SK-MEL-5 (cell line): ENCODE measurements at regions not wholly inside any gene's neighbourhood (a gene's known extent, or its start where the extent isn't known, plus 50 kb on each side); places are given as distances from the start of the nearest gene placed in this dataset.

Source experiments
- DNase-seq: peaks from one replicate; pipeline ENCODE4 v3.0.0-alpha.2; 2016; ENCODE audit warnings: low read depth, low spot score
- in situ Hi-C: cut with HindIII; loops from 2 replicates; pipeline ENCODE4 v1.10.0; 2016; ENCODE audit warnings: low sequenced_read_pairs, high pct_unique_total_duplicates, low pct_unique_long_range_greater_than_20kb
- small RNA-seq, 2 experiments: library from RNA; depleted of rRNA; stranded (forward); fragments of <200 nt; gene quantifications; one replicate each; pipeline ENCODE3, GENCODE V24; 2014

GRCh38 chr1:8090241-8090702 is 64.2 kb upstream of the ERRFI1 start:
- no peak for DNase-seq
- in situ Hi-C loops = no loop called here

- in situ Hi-C loops = no loop called here
- DNase-seq = no peak
These were observed 63.6 kb upstream of the ERRFI1 start for GRCh38 chr1:8089535-8090228.

- no peak for DNase-seq
- in situ Hi-C loops = no loop called here
These were observed 59.9 kb upstream of the ERRFI1 start for GRCh38 chr1:8086055-8086454.

GRCh38 chr1:8084913-8085312 is 58.8 kb upstream of the ERRFI1 start:
- DNase-seq = no peak
- in situ Hi-C loops = no loop called here

GRCh38 chr1:8083739-8084484 is 57.8 kb upstream of the ERRFI1 start:
- no peak for DNase-seq
- in situ Hi-C loops = no loop called here

- in situ Hi-C loops = no loop called here
These were observed 56.8 kb upstream of the ERRFI1 start for GRCh38 chr1:8082945-8083344.

GRCh38 chr1:8078176-8078671 is 52.1 kb upstream of the ERRFI1 start:
- DNase-seq = no peak
- in situ Hi-C loops = no loop called here

More at GRCh38 chr1:8082945-8083344, 56.8 kb upstream of the ERRFI1 start:
- DNase-seq = no peak

- in situ Hi-C loops = no loop called here
- no peak for DNase-seq
These were observed 51.5 kb upstream of the ERRFI1 start for GRCh38 chr1:8077602-8078001.

- DNase-seq = no peak
- in situ Hi-C loops = no loop called here
These were observed 51.0 kb upstream of the ERRFI1 start for GRCh38 chr1:8077120-8077573.

GRCh38 chr1:8076176-8076575 is 50.1 kb upstream of the ERRFI1 start:
- in situ Hi-C loops = no loop called here
- DNase-seq = no peak

Small RNAs in the stretch of these regions (small RNA-seq; reads per million reads assigned to genes)
- 0 reads per million in 2 experiments for gene RNU1-7P
